ENCODE measurements at regions not wholly inside any gene's neighbourhood (a gene's known extent, or its start where the extent isn't known, plus 50 kb on each side); places are given as distances from the start of the nearest gene placed in this dataset.

DNA sequence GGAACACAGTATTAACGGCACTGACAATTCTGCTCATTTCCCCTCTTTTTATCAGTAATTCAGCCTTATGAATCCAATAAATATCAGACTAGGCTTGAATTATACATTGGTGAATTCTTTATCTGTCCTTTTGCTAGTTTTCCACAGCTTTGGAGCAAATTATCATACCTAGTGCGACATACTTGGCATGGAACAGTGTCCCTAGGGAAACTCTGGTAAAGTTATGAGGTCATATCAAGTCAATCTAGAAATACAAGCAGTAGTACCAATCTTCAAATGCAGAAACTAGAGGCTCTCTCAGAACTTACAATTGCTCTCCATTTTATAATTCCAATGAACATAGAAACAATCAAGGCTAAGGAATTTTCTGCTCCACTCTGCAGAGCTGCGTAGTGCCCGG is 449.3 kb upstream of the NPVF start:
- H3K4me1 ChIP-seq, result no peaks in the 10 kb centered on the region
- no peak overlapping the region for H3K4me2 ChIP-seq
- no peak for DNase-seq (ENCODE audit: low read depth in 1 of 2, low spot score in 1 of 2)
- 44% methylated on average over 4 of the region's 4 CpGs for WGBS (ENCODE audit: missing lambda C conversion rate)
- CTCF ChIA-PET, result no interaction called here
- no peak overlapping the region for H3K27ac ChIP-seq
- POLR2A ChIA-PET, result no interaction called here
- H3K4me3 ChIP-seq, result no peak overlapping the region
- H3K9me3 ChIP-seq, result no peaks in the 10 kb centered on the region
- no peak for TF ChIP-seq EP300 (IDR thresholded peaks at IDR 0.05)
- TF ChIP-seq HOXA7 (CRISPR knock-in tag; IDR thresholded peaks at IDR 0.05), result no peak
- no peak for TF ChIP-seq CEBPB (IDR thresholded peaks at IDR 0.05)
- TF ChIP-seq PHF8 (IDR thresholded peaks at IDR 0.05; ENCODE audit: borderline replicate concordance, low read depth), result no peak
- no peak for TF ChIP-seq CHD4 (IDR thresholded peaks at IDR 0.05; ENCODE audit: borderline replicate concordance)
- no peak for TF ChIP-seq HEYL (CRISPR knock-in tag; IDR thresholded peaks at IDR 0.05)
- no peak for TF ChIP-seq ATOH8 (CRISPR knock-in tag; IDR thresholded peaks at IDR 0.05; ENCODE audit: low read depth)
- no peak for TF ChIP-seq ESRRA (IDR thresholded peaks at IDR 0.05; ENCODE audit: borderline replicate concordance, low read length)
- TF ChIP-seq, protein P1, sequence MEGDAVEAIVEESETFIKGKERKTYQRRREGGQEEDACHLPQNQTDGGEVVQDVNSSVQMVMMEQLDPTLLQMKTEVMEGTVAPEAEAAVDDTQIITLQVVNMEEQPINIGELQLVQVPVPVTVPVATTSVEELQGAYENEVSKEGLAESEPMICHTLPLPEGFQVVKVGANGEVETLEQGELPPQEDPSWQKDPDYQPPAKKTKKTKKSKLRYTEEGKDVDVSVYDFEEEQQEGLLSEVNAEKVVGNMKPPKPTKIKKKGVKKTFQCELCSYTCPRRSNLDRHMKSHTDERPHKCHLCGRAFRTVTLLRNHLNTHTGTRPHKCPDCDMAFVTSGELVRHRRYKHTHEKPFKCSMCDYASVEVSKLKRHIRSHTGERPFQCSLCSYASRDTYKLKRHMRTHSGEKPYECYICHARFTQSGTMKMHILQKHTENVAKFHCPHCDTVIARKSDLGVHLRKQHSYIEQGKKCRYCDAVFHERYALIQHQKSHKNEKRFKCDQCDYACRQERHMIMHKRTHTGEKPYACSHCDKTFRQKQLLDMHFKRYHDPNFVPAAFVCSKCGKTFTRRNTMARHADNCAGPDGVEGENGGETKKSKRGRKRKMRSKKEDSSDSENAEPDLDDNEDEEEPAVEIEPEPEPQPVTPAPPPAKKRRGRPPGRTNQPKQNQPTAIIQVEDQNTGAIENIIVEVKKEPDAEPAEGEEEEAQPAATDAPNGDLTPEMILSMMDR (IDR thresholded peaks at IDR 0.05), result no peak
- TF ChIP-seq E2F6 (IDR thresholded peaks at IDR 0.05; ENCODE audit: borderline replicate concordance, low read depth), result no peak
- no peak for TF ChIP-seq RAD21 (conservative IDR thresholded peaks at IDR 0.05 in 1 of 2, IDR thresholded peaks at IDR 0.05 in 1 of 2)
- TF ChIP-seq HOXB13 (CRISPR knock-in tag; IDR thresholded peaks at IDR 0.05; ENCODE audit: low read depth), result no peak
- TF ChIP-seq GATA3 (IDR thresholded peaks at IDR 0.05; ENCODE audit: borderline replicate concordance), result no peak
- FAIRE-seq, result no peak
- ATAC-seq, result no peak

DNA sequence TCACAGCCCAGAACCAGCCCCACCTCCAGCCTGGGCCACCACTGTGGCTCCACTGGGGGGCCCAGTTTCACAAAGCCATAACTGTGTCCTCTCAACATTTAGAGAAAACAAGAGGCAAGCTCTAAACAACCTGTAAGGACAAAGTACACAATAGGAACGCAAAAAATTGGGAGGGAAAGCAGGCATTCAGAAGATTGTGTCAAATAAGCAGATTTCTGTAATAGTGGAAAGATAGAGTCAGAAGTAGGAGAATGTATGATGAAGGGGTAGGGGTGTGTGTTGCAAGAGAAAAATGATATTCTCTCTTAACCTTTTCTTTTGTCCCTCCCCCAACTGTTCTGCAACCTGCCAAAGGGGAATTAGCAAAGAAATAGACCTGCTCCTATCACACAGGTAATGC is 449.9 kb upstream of the NPVF start:
- H3K27ac ChIP-seq, result no peak overlapping the region
- no peak for ATAC-seq
- ChIA-PET POLR2A (no interaction called here), CTCF (no interaction called here)
- WGBS (ENCODE audit: missing lambda C conversion rate), result 8% methylated on average over 1 of the region's 1 CpG
- H3K4me2 ChIP-seq, result no peak overlapping the region
- H3K4me3 ChIP-seq, result no peak overlapping the region
- no peaks in the 10 kb centered on the region for H3K4me1 ChIP-seq
- FAIRE-seq, result no peak
- DNase-seq (ENCODE audit: low read depth in 1 of 2, low spot score in 1 of 2), result no peak
- TF ChIP-seq HDAC2 (IDR thresholded peaks at IDR 0.05), result no peak
- TF ChIP-seq MAFK (IDR thresholded peaks at IDR 0.05; ENCODE audit: partially characterized antibody), result peak; percentile 10
- no peaks in the 10 kb centered on the region for H3K9me3 ChIP-seq

DNA sequence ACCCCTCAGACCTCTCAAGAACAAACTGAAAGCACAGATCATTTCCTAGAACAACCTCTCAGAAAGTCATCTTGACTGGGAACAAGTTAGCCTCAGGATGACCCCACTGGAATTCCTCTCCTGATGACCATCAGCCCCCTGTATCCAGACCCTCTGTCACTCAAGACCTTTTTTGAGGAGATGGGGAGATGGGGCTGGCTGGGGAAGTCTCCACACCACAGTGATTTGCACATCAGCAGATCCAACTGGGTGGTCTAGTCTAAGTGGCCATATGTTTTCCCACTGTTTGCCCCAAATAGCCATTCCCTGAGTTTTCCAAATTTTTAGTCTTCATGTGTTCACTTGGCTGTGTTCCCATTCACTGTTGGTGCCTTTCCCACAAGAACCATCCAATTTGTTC is 452.4 kb upstream of the NPVF start:
- ChIA-PET POLR2A (no interaction called here), CTCF (no interaction called here)
- Histone ChIP-seq H3K27ac (no peak overlapping the region), H3K9me3 (no peaks in the 10 kb centered on the region), H3K4me1 (no peaks in the 10 kb centered on the region), H3K4me2 (no peak overlapping the region), H3K4me3 (no peak overlapping the region)
- DNase-seq (ENCODE audit: low read depth in 1 of 2, low spot score in 1 of 2) (no peak), ATAC-seq (no peak), FAIRE-seq (no peak)
- TF ChIP-seq MAX (IDR thresholded peaks at IDR 0.05) (no peak), CBX8 (IDR thresholded peaks at IDR 0.05) (no peak), PHF8 (IDR thresholded peaks at IDR 0.05; ENCODE audit: borderline replicate concordance, low read depth) (no peak), EHF (CRISPR knock-in tag; IDR thresholded peaks at IDR 0.05) (no peak), HMGXB4 (CRISPR knock-in tag; IDR thresholded peaks at IDR 0.05; ENCODE audit: borderline replicate concordance) (no peak), POLR2AphosphoS2 (conservative IDR thresholded peaks at IDR 0.05; ENCODE audit: low read length) (no peak), NR3C1 (IDR thresholded peaks at IDR 0.05) (no peak), SMC3 (IDR thresholded peaks at IDR 0.05) (no peak), NFE2L2 (conservative IDR thresholded peaks at IDR 0.05; ENCODE audit: low read length) (no peak), NPAS2 (CRISPR knock-in tag; IDR thresholded peaks at IDR 0.05; ENCODE audit: borderline replicate concordance) (no peak), ZC3H11A (IDR thresholded peaks at IDR 0.05) (no peak), KDM1A (IDR thresholded peaks at IDR 0.05; ENCODE audit: low read depth) (no peak)
- TF ChIP-seq, protein P2, sequence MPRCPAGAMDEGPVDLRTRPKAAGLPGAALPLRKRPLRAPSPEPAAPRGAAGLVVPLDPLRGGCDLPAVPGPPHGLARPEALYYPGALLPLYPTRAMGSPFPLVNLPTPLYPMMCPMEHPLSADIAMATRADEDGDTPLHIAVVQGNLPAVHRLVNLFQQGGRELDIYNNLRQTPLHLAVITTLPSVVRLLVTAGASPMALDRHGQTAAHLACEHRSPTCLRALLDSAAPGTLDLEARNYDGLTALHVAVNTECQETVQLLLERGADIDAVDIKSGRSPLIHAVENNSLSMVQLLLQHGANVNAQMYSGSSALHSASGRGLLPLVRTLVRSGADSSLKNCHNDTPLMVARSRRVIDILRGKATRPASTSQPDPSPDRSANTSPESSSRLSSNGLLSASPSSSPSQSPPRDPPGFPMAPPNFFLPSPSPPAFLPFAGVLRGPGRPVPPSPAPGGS (IDR thresholded peaks at IDR 0.05), result no peak

Data from A549 (cell line).